ENCODE measurements at regions not wholly inside any gene's neighbourhood (a gene's known extent, or its start where the extent isn't known, plus 50 kb on each side); places are given as distances from the start of the nearest gene placed in this dataset.
"Not testable (repeated sequence)": the region's sequence is repeated elsewhere in the genome, so short reads cannot be mapped to it uniquely, and the experiment has no call there.

GRCh38 chr4:183044924-183045640 lies 54.0 kb upstream of the WWC2 start:
- DNase-seq, result not testable (repeated sequence)

GRCh38 chr4:183038436-183038835 lies 60.6 kb upstream of the WWC2 start:
- no peak for DNase-seq

DNA sequence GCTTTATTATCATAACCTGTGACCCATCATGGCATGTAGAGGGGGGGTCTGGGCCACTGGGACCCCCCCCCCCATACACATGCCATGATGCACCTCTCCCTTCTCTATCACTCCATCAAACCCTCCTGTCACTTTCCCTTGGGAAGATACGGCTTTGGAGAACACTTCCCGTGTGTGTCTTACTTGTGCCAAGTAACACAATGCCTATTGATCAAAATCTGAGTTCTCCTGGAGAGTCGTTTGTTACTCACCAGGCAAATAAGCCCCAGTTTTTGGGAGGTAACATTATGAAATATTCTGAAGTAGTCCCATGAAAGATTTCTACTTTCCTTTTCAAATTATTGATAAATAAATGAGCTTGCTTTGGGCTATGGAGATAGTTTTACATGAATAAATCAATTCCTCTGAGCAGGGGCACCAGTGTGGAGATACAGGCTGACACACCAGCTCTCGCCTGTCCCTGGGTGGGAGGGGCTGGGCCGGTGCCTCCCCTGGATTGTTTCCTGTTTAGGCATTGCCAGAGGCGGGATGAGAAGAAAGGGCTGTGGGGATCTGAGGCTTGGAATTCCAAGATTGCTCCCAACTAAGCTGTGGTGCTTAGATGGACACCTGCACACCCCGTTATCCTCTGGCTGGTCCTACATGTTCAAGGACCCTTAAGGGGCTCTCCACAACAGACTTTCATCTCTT lies 63.2 kb upstream of the WWC2 start:
- DNase-seq, result no peak

DNA sequence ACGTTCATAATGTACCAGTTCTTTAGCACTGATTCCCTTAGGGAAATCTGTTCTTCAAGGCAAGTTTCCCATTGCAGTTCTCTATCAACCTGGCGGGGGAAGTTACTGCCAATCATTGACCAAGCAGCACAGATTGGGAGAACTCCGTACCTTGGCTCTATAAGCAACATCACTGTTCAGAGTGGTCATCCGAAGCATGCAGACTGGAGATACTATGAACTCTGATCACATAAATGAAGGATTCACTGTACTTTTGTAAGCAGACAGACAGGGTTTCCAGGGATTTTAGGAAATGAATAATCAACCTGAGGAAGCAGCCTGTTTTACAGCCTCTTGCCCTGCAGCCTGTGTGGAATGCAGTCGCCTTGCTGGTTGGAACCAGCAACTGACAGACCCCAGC lies 63.8 kb upstream of the WWC2 start:
- no peak for DNase-seq

DNA sequence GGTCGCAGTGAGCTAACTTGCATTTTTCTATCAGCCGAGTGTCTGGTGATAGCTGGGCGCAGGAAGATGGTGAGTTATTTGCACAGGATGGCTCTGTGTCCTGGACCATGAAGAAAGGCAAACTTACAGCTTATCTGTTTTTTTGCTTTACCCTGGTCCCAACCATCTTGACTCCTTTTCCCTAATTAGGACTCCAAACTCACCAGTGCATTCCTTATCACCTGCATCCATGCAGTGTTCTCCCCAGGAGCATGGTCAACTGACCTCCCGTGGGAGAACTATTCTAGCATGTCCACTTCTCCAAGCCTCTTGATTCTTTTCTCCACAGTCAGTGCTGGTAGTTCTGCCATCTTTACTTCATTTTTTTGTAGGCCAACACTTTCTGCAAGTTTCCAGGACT lies 68.2 kb upstream of the WWC2 start:
- DNase-seq, result no peak

- no peak for DNase-seq
Observed at GRCh38 chr4:183030309-183030708, 68.7 kb upstream of the WWC2 start.

DNA sequence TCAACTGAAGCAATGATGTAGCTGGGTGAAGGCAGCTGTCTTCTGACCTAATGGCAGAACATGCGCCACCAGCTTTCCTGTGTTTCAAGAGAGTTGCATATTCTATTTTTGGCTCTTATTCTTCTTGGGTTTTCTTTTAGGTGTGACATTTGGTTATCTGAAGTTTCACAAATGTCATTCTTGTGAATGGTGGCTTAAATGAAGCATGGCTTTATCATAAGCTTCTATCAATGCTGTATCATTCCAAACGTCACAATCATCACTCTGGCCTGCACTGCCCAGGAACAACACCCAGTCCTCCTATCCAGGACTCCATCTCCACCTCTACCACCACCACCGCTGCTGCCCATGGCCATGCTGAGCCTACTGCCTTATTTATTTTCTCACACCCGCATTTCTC lies 69.7 kb upstream of the WWC2 start:
- DNase-seq, result no peak

GRCh38 chr4:183026701-183027100 lies 72.4 kb upstream of the WWC2 start:
- no peak for DNase-seq

DNA sequence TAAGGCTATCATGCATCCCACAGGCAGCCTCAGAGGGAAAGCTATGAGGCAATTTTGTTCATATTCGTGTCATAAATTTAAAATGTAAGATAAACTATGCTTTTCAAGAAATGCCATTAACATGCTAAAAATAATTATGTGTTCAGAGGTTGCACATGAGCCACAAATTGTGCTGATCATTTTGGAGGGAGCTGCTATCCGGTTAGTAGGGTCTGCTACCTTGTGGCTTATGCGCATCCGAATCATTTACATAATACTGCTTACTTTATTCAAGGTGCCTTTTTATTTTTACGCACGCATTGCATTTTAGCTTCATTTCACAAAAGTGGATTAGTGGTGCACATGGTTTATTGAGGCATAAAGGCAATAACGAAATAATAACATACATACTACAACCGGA lies 76.4 kb upstream of the WWC2 start:
- DNase-seq, result no peak

- no peak for DNase-seq
Observed at GRCh38 chr4:183017962-183018361, 81.1 kb upstream of the WWC2 start.

DNA sequence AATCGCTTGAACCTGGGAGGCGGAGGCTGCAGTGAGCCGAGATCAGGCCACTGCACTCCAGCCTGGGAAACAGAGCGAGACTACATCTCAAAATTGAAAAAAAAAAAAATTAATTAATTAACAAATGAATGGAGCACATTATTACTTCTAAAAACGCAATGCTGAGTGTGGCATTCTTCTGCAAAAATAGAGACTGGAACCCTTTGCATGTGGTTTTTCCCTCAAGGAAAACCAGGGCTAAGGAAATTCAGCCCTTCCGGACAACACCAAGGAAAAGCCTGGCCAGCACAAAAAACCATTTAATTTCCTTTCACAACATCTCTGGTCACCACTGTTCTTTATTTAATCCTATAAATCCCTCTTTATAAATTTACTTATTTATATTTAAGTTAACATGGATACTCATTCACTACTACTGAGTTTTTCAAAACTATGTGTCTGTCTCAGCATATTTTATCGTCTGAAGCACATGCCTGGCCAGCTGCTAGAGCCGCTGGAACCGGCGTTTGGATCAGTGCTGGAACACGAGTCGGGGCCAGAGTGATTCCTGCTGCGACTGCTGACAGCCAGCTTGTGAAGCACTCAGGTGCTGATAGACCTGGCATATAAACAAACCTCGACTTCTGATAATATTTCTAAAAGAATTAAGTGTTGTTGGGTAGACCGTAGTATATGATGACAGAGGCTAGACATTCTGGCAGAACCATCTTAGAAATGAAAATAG lies 84.5 kb upstream of the WWC2 start:
- DNase-seq, result no peak

GRCh38 chr4:183013730-183014002 lies 85.4 kb upstream of the WWC2 start:
- no peak for DNase-seq

DNA sequence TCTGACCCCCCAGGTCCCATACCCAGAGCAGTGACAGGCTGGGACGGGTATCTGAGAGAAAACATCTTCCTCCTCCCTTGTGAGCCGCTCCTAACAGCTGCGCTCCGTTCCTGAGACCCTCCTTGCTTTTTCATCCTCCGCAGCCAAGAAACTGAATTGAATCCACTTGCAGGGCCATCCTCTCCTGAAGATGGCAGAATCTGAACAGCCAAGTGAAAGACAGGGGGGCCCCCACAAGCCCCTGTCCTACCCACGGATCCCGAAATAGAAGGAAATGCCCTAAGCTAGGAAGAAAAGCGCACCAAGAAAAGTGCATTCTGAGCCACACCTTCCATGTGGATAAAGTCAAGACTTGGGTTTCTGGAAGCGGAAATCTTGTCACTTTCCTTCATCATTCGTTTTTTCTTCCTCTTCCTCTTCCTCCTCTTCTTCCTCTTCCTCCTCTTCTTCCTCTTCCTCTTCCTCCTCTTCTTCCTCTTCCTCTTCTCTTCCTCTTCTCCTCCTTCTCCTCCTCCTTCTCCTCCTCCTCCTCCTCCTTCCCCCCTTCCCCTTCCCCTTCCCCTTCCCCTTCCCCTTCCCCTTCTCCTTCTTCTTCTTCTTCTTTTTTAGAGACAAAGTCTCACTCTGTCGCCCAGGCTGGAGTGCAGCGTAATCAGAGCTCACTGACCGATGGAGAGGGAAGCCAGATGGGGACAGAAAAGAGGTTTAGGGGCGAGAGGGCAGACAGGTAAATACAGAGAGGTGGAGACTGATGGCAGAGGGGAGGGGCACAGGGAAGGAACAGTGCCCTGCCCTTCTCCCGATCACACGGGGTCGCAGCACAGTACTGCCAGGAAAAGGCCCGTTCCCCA lies 86.0 kb upstream of the WWC2 start:
- DNase-seq, result no peak

DNA sequence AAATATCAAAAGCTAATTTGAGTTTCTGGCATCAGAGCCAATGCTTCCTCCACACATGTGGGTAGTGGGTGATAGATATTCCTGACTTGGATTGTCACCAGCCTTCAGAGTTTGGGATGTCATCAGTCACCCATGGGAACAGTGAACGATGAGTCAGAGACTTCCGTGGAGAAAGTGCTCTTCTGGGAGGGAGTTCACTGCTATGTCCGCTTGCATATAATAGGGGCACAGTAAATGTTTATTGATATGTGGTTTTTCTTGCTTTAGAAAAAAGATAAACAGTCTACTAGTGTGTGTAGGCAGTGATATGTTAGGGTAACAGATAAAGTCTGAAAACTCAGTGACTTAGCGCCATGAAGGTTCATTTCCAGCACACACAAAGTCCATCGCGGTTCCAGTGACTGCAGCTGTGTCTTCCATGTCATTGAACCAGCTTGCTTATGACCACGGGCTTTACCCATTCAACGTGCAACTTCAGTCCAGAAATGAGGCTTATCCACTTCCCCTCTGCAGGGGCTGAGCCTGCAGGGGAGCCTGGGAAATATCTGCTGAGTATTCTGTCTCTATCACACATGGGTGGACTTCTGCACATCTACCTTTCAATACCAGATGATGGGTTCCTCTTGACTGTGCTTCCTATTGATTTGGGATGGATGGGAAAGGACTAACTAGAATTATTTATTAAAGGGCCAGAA lies 87.7 kb upstream of the WWC2 start:
- no peak for DNase-seq

DNA sequence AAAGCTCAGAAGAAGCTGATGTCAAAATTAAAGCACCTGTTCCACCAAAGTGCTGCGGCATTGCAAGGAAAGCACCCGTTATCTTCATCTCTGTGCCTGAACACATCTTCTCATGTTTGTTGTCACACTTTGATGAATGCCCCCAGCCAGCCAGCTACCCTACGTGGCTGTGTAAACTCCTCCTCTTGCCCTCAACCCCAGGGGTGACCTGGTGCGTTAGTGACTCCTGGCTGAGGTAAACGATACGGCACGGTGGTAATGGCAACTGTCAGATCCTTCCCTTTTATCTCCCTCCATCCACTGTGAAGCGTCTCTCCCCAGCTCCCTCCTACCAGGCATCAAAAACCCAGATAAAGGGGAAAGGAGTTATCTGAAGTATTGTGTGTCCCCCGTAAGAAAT lies 90.6 kb upstream of the WWC2 start:
- DNase-seq, result no peak

- not testable (repeated sequence) for DNase-seq
Observed at GRCh38 chr4:183004370-183004769, 87.2 kb upstream of the DCTD start.

- DNase-seq, result no peak
Observed at GRCh38 chr4:182994171-182994570, 77.0 kb upstream of the DCTD start.

- no peak for DNase-seq
Observed at GRCh38 chr4:182978152-182978827, 61.1 kb upstream of the DCTD start.

GRCh38 chr4:182975806-182976205 lies 58.6 kb upstream of the DCTD start:
- peak in 1 of 2 donors; percentile 44 for DNase-seq

DNA sequence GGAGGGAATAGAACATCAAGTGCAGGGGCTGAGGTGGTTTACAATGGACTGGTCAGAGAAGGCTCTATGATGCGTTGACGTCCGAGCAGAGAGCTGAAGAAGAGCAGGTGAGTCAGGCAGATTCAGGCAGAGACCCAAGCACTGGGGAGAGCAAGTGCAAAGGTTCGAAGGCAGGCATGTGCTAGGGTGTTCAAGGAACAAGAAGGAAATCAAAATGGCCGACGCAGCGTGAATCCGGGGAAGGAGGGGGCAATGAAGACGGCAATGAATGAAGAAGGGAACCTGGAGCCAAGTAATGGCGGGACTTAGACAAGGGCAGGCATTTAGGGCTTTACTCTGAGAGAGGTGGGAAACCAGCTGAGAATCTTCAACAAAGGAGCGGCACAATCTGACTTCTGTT lies 56.8 kb upstream of the DCTD start:
- DNase-seq, result no peak

DNA sequence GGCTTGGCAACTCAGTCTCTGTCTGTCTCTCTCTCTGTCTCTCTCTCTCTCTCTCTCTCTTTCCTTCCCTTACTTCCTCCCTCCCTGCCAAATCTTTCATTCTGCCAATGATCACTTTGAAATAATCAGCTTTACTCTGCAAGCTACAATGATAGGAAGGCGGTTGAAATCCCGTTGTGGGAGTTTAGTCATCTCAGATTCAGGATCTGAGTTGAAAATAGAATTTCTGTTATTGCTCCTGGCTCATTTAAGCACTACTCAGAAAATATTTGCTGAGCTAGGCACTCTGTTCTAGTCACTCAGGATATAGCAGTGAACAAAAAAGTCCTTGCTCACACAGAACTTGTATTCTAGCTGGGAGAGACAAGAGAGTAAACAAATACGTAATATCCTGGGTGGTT lies 56.3 kb upstream of the DCTD start:
- no peak for DNase-seq

- DNase-seq, result no peak
Observed at GRCh38 chr4:182971702-182972101, 54.5 kb upstream of the DCTD start.
